Ovary (tissue), 1 donor: ENCODE measurements at regions not wholly inside any gene's neighbourhood (a gene's known extent, or its start where the extent isn't known, plus 50 kb on each side); places are given as distances from the start of the nearest gene placed in this dataset.

Source experiments
- EP300 ChIP-seq: sonication (generic); formaldehyde crosslinking; IDR thresholded peaks from one replicate; pipeline ENCODE4 v1.6.1; 2017; ENCODE audit warnings: antibody characterized with exemption
- POLR2A ChIP-seq: fragments of 450-650 bp; IDR thresholded peaks from one replicate; pipeline ENCODE4 v1.6.1; 2017; ENCODE audit warnings: antibody characterized with exemption, mild to moderate bottlenecking, moderate library complexity

DNA sequence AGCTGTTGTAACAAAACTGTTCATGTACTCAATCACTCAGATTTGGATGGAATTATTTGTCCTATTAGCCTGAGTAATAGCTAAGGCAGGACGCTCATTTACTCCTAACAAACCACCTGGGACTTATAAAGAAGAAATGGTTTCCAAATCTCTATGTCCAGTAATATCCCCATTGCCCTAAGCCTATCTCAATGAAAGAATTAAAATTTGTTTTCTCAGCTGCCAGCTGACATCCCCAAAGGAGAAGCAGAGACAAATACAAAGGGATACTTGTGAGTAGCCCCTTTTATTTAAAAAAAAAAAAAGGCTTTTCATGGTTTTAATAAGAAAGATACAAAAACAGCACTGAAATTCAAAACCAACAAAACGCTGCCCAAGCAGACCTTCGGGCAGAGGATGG, 211.4 kb upstream of the PARD3B start:
- TF ChIP-seq EP300 (no peak), POLR2A (no peak)
